SK-N-SH treated with all-trans-retinoic acid at 6 μM for 48 hours (cell line): ENCODE measurements at regions not wholly inside any gene's neighbourhood (a gene's known extent, or its start where the extent isn't known, plus 50 kb on each side); places are given as distances from the start of the nearest gene placed in this dataset.

Experiments
- ATAC-seq: fragments of 200-7000 bp; cut with Tn5 transposase; 3 replicates; pipeline ENCODE4 v1.9.1; 2020; ENCODE audit warnings: mild to moderate bottlenecking, moderate library complexity
- BACH2 ChIP-seq: fragments of 250-450 bp; sonication (Bioruptor Pico); IDR thresholded peaks from 2 replicates; pipeline ENCODE4 v1.9.0; 2021; ENCODE audit warnings: mild to moderate bottlenecking, borderline replicate concordance
- CREB5 ChIP-seq: fragments of 250-450 bp; sonication (Bioruptor Pico); IDR thresholded peaks from 2 replicates; pipeline ENCODE4 v1.5.1; 2020; ENCODE audit warnings: low read depth, mild to moderate bottlenecking, moderate library complexity
- CSDC2 ChIP-seq: fragments of 250-450 bp; sonication (Bioruptor Pico); IDR thresholded peaks from 2 replicates; pipeline ENCODE4 v1.5.0; 2020; ENCODE audit warnings: mild to moderate bottlenecking, moderate library complexity
- CSRNP3 ChIP-seq: fragments of 250-450 bp; sonication (Bioruptor Pico); IDR thresholded peaks from 2 replicates; pipeline ENCODE4 v1.5.1; 2021; ENCODE audit warnings: mild to moderate bottlenecking, moderate library complexity
- GLIS3 ChIP-seq: fragments of 250-450 bp; sonication (Bioruptor Pico); IDR thresholded peaks from 2 replicates; pipeline ENCODE4 v1.5.0; 2020; ENCODE audit warnings: mild to moderate bottlenecking, moderate library complexity
- ISL1 ChIP-seq: fragments of 250-450 bp; sonication (Bioruptor Pico); IDR thresholded peaks from 2 replicates; pipeline ENCODE4 v2.1.2; 2022; ENCODE audit warnings: mild to moderate bottlenecking, moderate library complexity
- PATZ1 ChIP-seq: fragments of 250-450 bp; sonication (Bioruptor Pico); IDR thresholded peaks from 2 replicates; pipeline ENCODE4 v1.8.0; 2020; ENCODE audit warnings: mild to moderate bottlenecking, moderate library complexity, borderline replicate concordance
- POU6F1 ChIP-seq: fragments of 250-450 bp; sonication (Bioruptor Pico); IDR thresholded peaks from 2 replicates; pipeline ENCODE4 v1.8.0; 2021; ENCODE audit warnings: low read depth, mild to moderate bottlenecking, moderate library complexity, borderline replicate concordance
- PPARA ChIP-seq: fragments of 250-450 bp; sonication (Bioruptor Pico); IDR thresholded peaks from 2 replicates; pipeline ENCODE4 v1.5.0; 2020; ENCODE audit warnings: mild to moderate bottlenecking, borderline replicate concordance
- RARB ChIP-seq: fragments of 250-450 bp; sonication (Bioruptor Pico); IDR thresholded peaks from 2 replicates; pipeline ENCODE4 v1.8.0; 2021; ENCODE audit warnings: mild to moderate bottlenecking, moderate library complexity
- TCF4 ChIP-seq: fragments of 250-450 bp; sonication (Bioruptor Pico); IDR thresholded peaks from 2 replicates; pipeline ENCODE4 v1.8.0; 2021; ENCODE audit warnings: mild to moderate bottlenecking, moderate library complexity, borderline replicate concordance
- TSHZ2 ChIP-seq: fragments of 250-450 bp; sonication (Bioruptor Pico); IDR thresholded peaks from 2 replicates; pipeline ENCODE4 v1.5.0; 2020; ENCODE audit warnings: mild to moderate bottlenecking, moderate library complexity
- ZC3H10 ChIP-seq: fragments of 250-450 bp; sonication (Bioruptor Pico); IDR thresholded peaks from 2 replicates; pipeline ENCODE4 v1.5.1; 2021; ENCODE audit warnings: mild to moderate bottlenecking, moderate library complexity
- ZFP3 ChIP-seq: fragments of 250-450 bp; sonication (Bioruptor Pico); IDR thresholded peaks from 2 replicates; pipeline ENCODE4 v1.5.0; 2020; ENCODE audit warnings: mild to moderate bottlenecking, moderate library complexity
- ZNF565 ChIP-seq: fragments of 450-650 bp; formaldehyde crosslinking; conservative IDR thresholded peaks from 2 replicates; pipeline ENCODE4 v1.5.0; 2020; ENCODE audit warnings: low read depth, mild to moderate bottlenecking, moderate library complexity
- ZNF70 ChIP-seq: fragments of 450-650 bp; formaldehyde crosslinking; IDR thresholded peaks from 2 replicates; pipeline ENCODE4 v1.5.0; 2020; ENCODE audit warnings: mild to moderate bottlenecking, moderate library complexity

- ATAC-seq = peak; percentile 72
- no peak for TF ChIP-seq CREB5 (CRISPR knock-in tag)
- TF ChIP-seq ZC3H10 (CRISPR knock-in tag) = no peak
Measured at GRCh38 chr13:82688400-82688994, 1193.8 kb downstream of the SLITRK1 start.

- TF ChIP-seq PPARA (CRISPR knock-in tag) = no peak
- no peak for TF ChIP-seq ZFP3 (CRISPR knock-in tag)
- no peak for TF ChIP-seq ZNF565 (CRISPR knock-in tag)
- TF ChIP-seq BACH2 = no peak
- TF ChIP-seq, all 23 proteins: peak for 0
- ATAC-seq = peak; percentile 72
Measured at GRCh38 chr13:82687884-82688283, 1194.4 kb downstream of the SLITRK1 start.

- TF ChIP-seq ZNF565 (CRISPR knock-in tag) (no peak), ZFP3 (CRISPR knock-in tag) (no peak), TSHZ2 (CRISPR knock-in tag) (no peak), ZNF70 (no peak), RARB (CRISPR knock-in tag) (no peak), ISL1 (no peak), CSDC2 (CRISPR knock-in tag) (no peak)
- no peak for ATAC-seq
Measured at GRCh38 chr13:82681535-82681934, 1200.7 kb downstream of the SLITRK1 start.

- TF ChIP-seq POU6F1 (CRISPR knock-in tag) (no peak), CSDC2 (CRISPR knock-in tag) (no peak), TCF4 (CRISPR knock-in tag) (no peak), ZC3H10 (CRISPR knock-in tag) (no peak), PATZ1 (CRISPR knock-in tag) (no peak), CSRNP3 (CRISPR knock-in tag) (no peak), GLIS3 (no peak), TSHZ2 (CRISPR knock-in tag) (no peak)
- TF ChIP-seq, all 23 proteins: peak for 0
- no peak for ATAC-seq
Measured at GRCh38 chr13:82678052-82678451, 1204.2 kb downstream of the SLITRK1 start.
